ENCODE measurements at regions not wholly inside any gene's neighbourhood (a gene's known extent, or its start where the extent isn't known, plus 50 kb on each side); places are given as distances from the start of the nearest gene placed in this dataset.
A peak's percentile ranks its signal among the peaks of the same experiment; 100 is the strongest.

GRCh38 chr2:157075924-157076323, 181.6 kb upstream of the GALNT5 start:
- peak in 3 of 8 experiments; percentile 26 to 42 (median 27) for ATAC-seq (replicated peaks in 6 of 8)
- Histone ChIP-seq H3K4me1 (replicated peaks in 1 of 2) (peaks cover 16 to 34% of the 10 kb centered on the region in 2 donors), H3K4me3 (no peak overlapping the region), H3K27ac (no peak overlapping the region)
- WGBS, 10 experiments, result 25 to 95% (median 70%) methylated on average over 1 to 2 of the region's 2 CpGs; no CpG with 5 or more reads in 2 of the 10 experiments
- in situ Hi-C loops (cut with MboI; ENCODE audit: low pct_unique_long_range_greater_than_20kb in 2 of 9, low sequenced_read_pairs in 9 of 9, unreplicated experiment in 9 of 9), result no loop called here

- in situ Hi-C loops (cut with MboI; ENCODE audit: low pct_unique_long_range_greater_than_20kb in 2 of 9, low sequenced_read_pairs in 9 of 9, unreplicated experiment in 9 of 9), result no loop called here
Observed at GRCh38 chr2:157076526-157077161, 180.9 kb upstream of the GALNT5 start.

GRCh38 chr2:157077753-157078350, 179.7 kb upstream of the GALNT5 start:
- in situ Hi-C loops (cut with MboI; ENCODE audit: low pct_unique_long_range_greater_than_20kb in 2 of 9, low sequenced_read_pairs in 9 of 9, unreplicated experiment in 9 of 9), result no loop called here
- peak in 4 of 8 experiments; percentile 34 to 87 (median 56) for ATAC-seq (replicated peaks in 6 of 8)

More at GRCh38 chr2:157076526-157077161, 180.9 kb upstream of the GALNT5 start:
- no peak for ATAC-seq (replicated peaks in 6 of 8)
- no peak overlapping the region for H3K27ac ChIP-seq
- H3K4me1 ChIP-seq (replicated peaks in 1 of 2), result peaks cover 16 to 34% of the 10 kb centered on the region in 2 donors
- WGBS, 10 experiments, result 31 to 100% (median 72%) methylated on average over 1 to 3 of the region's 3 CpGs
- no peak overlapping the region for H3K4me3 ChIP-seq

GRCh38 chr2:157082950-157083349, 174.6 kb upstream of the GALNT5 start:
- Histone ChIP-seq H3K27ac (no peak overlapping the region), H3K4me3 (no peak overlapping the region), H3K4me1 (replicated peaks in 1 of 2) (peaks cover 16 to 31% of the 10 kb centered on the region in 2 donors)
- no peak for ATAC-seq (replicated peaks in 6 of 8)
- in situ Hi-C loops (cut with MboI; ENCODE audit: low pct_unique_long_range_greater_than_20kb in 2 of 9, low sequenced_read_pairs in 9 of 9, unreplicated experiment in 9 of 9), result no loop called here

More at GRCh38 chr2:157077753-157078350, 179.7 kb upstream of the GALNT5 start:
- H3K4me1 ChIP-seq (replicated peaks in 1 of 2), result peaks cover 16 to 34% of the 10 kb centered on the region in 2 donors
- H3K4me3 ChIP-seq, result no peak overlapping the region
- peak overlapping the region; percentile 43 to 73 for H3K27ac ChIP-seq

GRCh38 chr2:157085522-157085921, 172.0 kb upstream of the GALNT5 start:
- WGBS, 10 experiments, result 43 to 100% (median 89%) methylated on average over 1 of the region's 1 CpG; no CpG with 5 or more reads in 1 of the 10 experiments
- in situ Hi-C loops (cut with MboI; ENCODE audit: low pct_unique_long_range_greater_than_20kb in 2 of 9, low sequenced_read_pairs in 9 of 9, unreplicated experiment in 9 of 9), result no loop called here
- Histone ChIP-seq H3K4me3 (no peak overlapping the region), H3K27ac (no peak overlapping the region), H3K4me1 (replicated peaks in 1 of 2) (peaks cover 6 to 16% of the 10 kb centered on the region in 2 donors)
- no peak for ATAC-seq (replicated peaks in 6 of 8)

- no peak overlapping the region for H3K4me3 ChIP-seq
- WGBS, 10 experiments, result 16 to 100% (median 73%) methylated on average over 1 to 12 of the region's 13 CpGs; no CpG with 5 or more reads in 1 of the 10 experiments
- H3K27ac ChIP-seq, result no peak overlapping the region
- in situ Hi-C loops (cut with MboI; ENCODE audit: low pct_unique_long_range_greater_than_20kb in 2 of 9, low sequenced_read_pairs in 9 of 9, unreplicated experiment in 9 of 9), result no loop called here
- ATAC-seq (replicated peaks in 6 of 8), result peak in 2 of 8 experiments; percentile 52 to 64
- H3K4me1 ChIP-seq (replicated peaks in 1 of 2), result peaks cover 6 to 16% of the 10 kb centered on the region in 2 donors
Observed at GRCh38 chr2:157087373-157088002, 170.0 kb upstream of the GALNT5 start.

- Histone ChIP-seq H3K4me3 (no peak overlapping the region), H3K27ac (no peak overlapping the region), H3K4me1 (replicated peaks in 1 of 2) (no peaks in the 10 kb centered on the region)
- 8 to 100% (median 70%) methylated on average over 1 to 3 of the region's 3 CpGs for WGBS, 10 experiments
- no peak for ATAC-seq (replicated peaks in 6 of 8)
- in situ Hi-C loops (cut with MboI; ENCODE audit: low pct_unique_long_range_greater_than_20kb in 2 of 9, low sequenced_read_pairs in 9 of 9, unreplicated experiment in 9 of 9), result no loop called here
Observed at GRCh38 chr2:157093666-157094065, 163.8 kb upstream of the GALNT5 start.

- in situ Hi-C loops (cut with MboI; ENCODE audit: low pct_unique_long_range_greater_than_20kb in 2 of 9, low sequenced_read_pairs in 9 of 9, unreplicated experiment in 9 of 9), result no loop called here
- H3K27ac ChIP-seq, result no peak overlapping the region
- no peak overlapping the region for H3K4me3 ChIP-seq
- WGBS, 10 experiments, result 71 to 100% (median 94%) methylated on average over 1 of the region's 1 CpG; no CpG with 5 or more reads in 1 of the 10 experiments
- no peak for ATAC-seq (replicated peaks in 6 of 8)
- H3K4me1 ChIP-seq (replicated peaks in 1 of 2), result no peaks in the 10 kb centered on the region
Observed at GRCh38 chr2:157105372-157105771, 152.1 kb upstream of the GALNT5 start.

- Histone ChIP-seq H3K4me3 (no peak overlapping the region), H3K4me1 (replicated peaks in 1 of 2) (no peaks in the 10 kb centered on the region), H3K27ac (no peak overlapping the region)
- in situ Hi-C loops (cut with MboI; ENCODE audit: low pct_unique_long_range_greater_than_20kb in 2 of 9, low sequenced_read_pairs in 9 of 9, unreplicated experiment in 9 of 9), result no loop called here
- 10 to 100% (median 100%) methylated on average over 1 of the region's 1 CpG; no CpG with 5 or more reads in 1 of the 10 experiments for WGBS, 10 experiments
- no peak for ATAC-seq (replicated peaks in 6 of 8)
Observed at GRCh38 chr2:157106950-157107349, 150.6 kb upstream of the GALNT5 start.

- Histone ChIP-seq H3K4me1 (replicated peaks in 1 of 2) (no peaks in the 10 kb centered on the region), H3K27ac (no peak overlapping the region), H3K4me3 (no peak overlapping the region)
- in situ Hi-C loops (cut with MboI; ENCODE audit: low pct_unique_long_range_greater_than_20kb in 2 of 9, low sequenced_read_pairs in 9 of 9, unreplicated experiment in 9 of 9), result no loop called here
- no peak for ATAC-seq (replicated peaks in 6 of 8)
- 11% methylated on average over 1 of the region's 1 CpG; no CpG with 5 or more reads in 9 of the 10 experiments for WGBS, 10 experiments
Observed at GRCh38 chr2:157107460-157107859, 150.0 kb upstream of the GALNT5 start.

- H3K4me1 ChIP-seq (replicated peaks in 1 of 2), result no peaks in the 10 kb centered on the region
Observed at GRCh38 chr2:157107877-157108276, 149.6 kb upstream of the GALNT5 start.

GRCh38 chr2:157122776-157123175, 134.7 kb upstream of the GALNT5 start:
- Histone ChIP-seq H3K4me1 (replicated peaks in 1 of 2) (peaks cover 0 to 9% of the 10 kb centered on the region in 2 donors), H3K4me3 (no peak overlapping the region), H3K27ac (no peak overlapping the region)
- in situ Hi-C loops (cut with MboI; ENCODE audit: low pct_unique_long_range_greater_than_20kb in 2 of 9, low sequenced_read_pairs in 9 of 9, unreplicated experiment in 9 of 9), result no loop called here
- 2 to 86% (median 38%) methylated on average over 4 to 6 of the region's 6 CpGs; no CpG with 5 or more reads in 2 of the 10 experiments for WGBS, 10 experiments
- peak in 4 of 8 experiments; percentile 16 to 57 (median 28) for ATAC-seq (replicated peaks in 6 of 8)

More at GRCh38 chr2:157107877-157108276, 149.6 kb upstream of the GALNT5 start:
- H3K27ac ChIP-seq, result no peak overlapping the region
- ATAC-seq (replicated peaks in 6 of 8), result peak in 2 of 8 experiments; percentile 10 to 55
- no peak overlapping the region for H3K4me3 ChIP-seq
- WGBS, 10 experiments, result 0 to 68% (median 45%) methylated on average over 1 to 2 of the region's 2 CpGs; no CpG with 5 or more reads in 2 of the 10 experiments
- in situ Hi-C loops (cut with MboI; ENCODE audit: low pct_unique_long_range_greater_than_20kb in 2 of 9, low sequenced_read_pairs in 9 of 9, unreplicated experiment in 9 of 9), result no loop called here

GRCh38 chr2:157124731-157125130, 132.8 kb upstream of the GALNT5 start:
- H3K4me3 ChIP-seq, result no peak overlapping the region
- 0 to 50% (median 0%) methylated on average over 1 to 2 of the region's 2 CpGs; no CpG with 5 or more reads in 3 of the 10 experiments for WGBS, 10 experiments
- in situ Hi-C loops (cut with MboI; ENCODE audit: low pct_unique_long_range_greater_than_20kb in 2 of 9, low sequenced_read_pairs in 9 of 9, unreplicated experiment in 9 of 9), result no loop called here
- ATAC-seq (replicated peaks in 6 of 8), result no peak
- H3K27ac ChIP-seq, result no peak overlapping the region
- peaks cover 0 to 9% of the 10 kb centered on the region in 2 donors for H3K4me1 ChIP-seq (replicated peaks in 1 of 2)

All from motor neuron (in vitro differentiated cells).